ENCODE measurements at regions not wholly inside any gene's neighbourhood (a gene's known extent, or its start where the extent isn't known, plus 50 kb on each side); places are given as distances from the start of the nearest gene placed in this dataset.

GRCh38 chr3:1515882-1516281, 423.1 kb downstream of the CNTN6 start:
- no peaks in the 10 kb centered on the region for H3K27me3 ChIP-seq (ENCODE audit: control insufficient read depth in 1 of 2, insufficient read depth in 2 of 2, low read length in 2 of 2)
- POLR2A ChIA-PET: no interaction called here
- H3K4me1 Mint-ChIP-seq (ENCODE audit: low read depth): no peaks in the 10 kb centered on the region
- no peak overlapping the region for H3K27ac Mint-ChIP-seq
- DNase-seq (no peak), ATAC-seq (ENCODE audit: poor library complexity) (no peak)
- no peaks in the 10 kb centered on the region for H3K36me3 ChIP-seq (ENCODE audit: insufficient read depth, low read length)
- H3K4me3 ChIP-seq (ENCODE audit: low read length): no peak overlapping the region
- no peaks in the 10 kb centered on the region for H3K27me3 Mint-ChIP-seq
- intact Hi-C loops (cut with DNase I, micrococcal nuclease): no loop called here
- no peak overlapping the region for H3K4me3 Mint-ChIP-seq
- peaks cover 6% of the 10 kb centered on the region for H3K9me3 Mint-ChIP-seq
- no peaks in the 10 kb centered on the region for H3K36me3 Mint-ChIP-seq (ENCODE audit: low read depth)
- H3K4me1 ChIP-seq (ENCODE audit: insufficient read depth, low read length): no peaks in the 10 kb centered on the region
- CTCF ChIA-PET: no interaction called here
- H3K9me3 ChIP-seq (ENCODE audit: control insufficient read depth in 1 of 2, insufficient read depth in 1 of 2, low read length in 2 of 2): no peaks in the 10 kb centered on the region
- TF ChIP-seq CTCF (IDR thresholded peaks at IDR 0.05): no peak
- no peak overlapping the region for H3K27ac ChIP-seq (ENCODE audit: low read depth in 1 of 2, low read length in 2 of 2)

- DNase-seq (no peak), ATAC-seq (ENCODE audit: poor library complexity) (no peak)
- Mint-ChIP-seq H3K36me3 (ENCODE audit: low read depth) (no peaks in the 10 kb centered on the region), H3K4me1 (ENCODE audit: low read depth) (no peaks in the 10 kb centered on the region), H3K27ac (no peak overlapping the region), H3K9me3 (peaks cover 4% of the 10 kb centered on the region), H3K4me3 (no peak overlapping the region), H3K27me3 (no peaks in the 10 kb centered on the region)
- Histone ChIP-seq H3K4me3 (ENCODE audit: low read length) (no peak overlapping the region), H3K27ac (ENCODE audit: low read depth in 1 of 2, low read length in 2 of 2) (no peak overlapping the region), H3K4me1 (ENCODE audit: insufficient read depth, low read length) (no peaks in the 10 kb centered on the region), H3K27me3 (ENCODE audit: control insufficient read depth in 1 of 2, insufficient read depth in 2 of 2, low read length in 2 of 2) (no peaks in the 10 kb centered on the region), H3K9me3 (ENCODE audit: control insufficient read depth in 1 of 2, insufficient read depth in 1 of 2, low read length in 2 of 2) (peaks cover 0 to 7% of the 10 kb centered on the region in 2 experiments), H3K36me3 (ENCODE audit: insufficient read depth, low read length) (no peaks in the 10 kb centered on the region)
- ChIA-PET POLR2A (no interaction called here), CTCF (no interaction called here)
- TF ChIP-seq CTCF (IDR thresholded peaks at IDR 0.05): no peak
- intact Hi-C loops (cut with DNase I, micrococcal nuclease): no loop called here
Observed at GRCh38 chr3:1527786-1528185, 435.0 kb downstream of the CNTN6 start.

GRCh38 chr3:1528621-1529020, 435.8 kb downstream of the CNTN6 start:
- H3K27ac Mint-ChIP-seq: no peak overlapping the region
- H3K9me3 Mint-ChIP-seq: peaks cover 4% of the 10 kb centered on the region
- intact Hi-C loops (cut with DNase I, micrococcal nuclease): no loop called here
- no peak for DNase-seq
- H3K4me3 ChIP-seq (ENCODE audit: low read length): no peak overlapping the region
- H3K36me3 ChIP-seq (ENCODE audit: insufficient read depth, low read length): no peaks in the 10 kb centered on the region
- no peaks in the 10 kb centered on the region for H3K4me1 Mint-ChIP-seq (ENCODE audit: low read depth)
- no peak overlapping the region for H3K27ac ChIP-seq (ENCODE audit: low read depth in 1 of 2, low read length in 2 of 2)
- H3K9me3 ChIP-seq (ENCODE audit: control insufficient read depth in 1 of 2, insufficient read depth in 1 of 2, low read length in 2 of 2): peaks cover 0 to 7% of the 10 kb centered on the region in 2 experiments
- H3K4me3 Mint-ChIP-seq: no peak overlapping the region
- CTCF ChIA-PET: no interaction called here
- POLR2A ChIA-PET: no interaction called here
- no peaks in the 10 kb centered on the region for H3K27me3 ChIP-seq (ENCODE audit: control insufficient read depth in 1 of 2, insufficient read depth in 2 of 2, low read length in 2 of 2)
- ATAC-seq (ENCODE audit: poor library complexity): no peak
- H3K36me3 Mint-ChIP-seq (ENCODE audit: low read depth): no peaks in the 10 kb centered on the region
- no peaks in the 10 kb centered on the region for H3K27me3 Mint-ChIP-seq
- no peaks in the 10 kb centered on the region for H3K4me1 ChIP-seq (ENCODE audit: insufficient read depth, low read length)
- TF ChIP-seq CTCF (IDR thresholded peaks at IDR 0.05): no peak

All from CD4-positive, alpha-beta T cell (primary cell).